ENCODE measurements at regions not wholly inside any gene's neighbourhood (a gene's known extent, or its start where the extent isn't known, plus 50 kb on each side); places are given as distances from the start of the nearest gene placed in this dataset.

DNA sequence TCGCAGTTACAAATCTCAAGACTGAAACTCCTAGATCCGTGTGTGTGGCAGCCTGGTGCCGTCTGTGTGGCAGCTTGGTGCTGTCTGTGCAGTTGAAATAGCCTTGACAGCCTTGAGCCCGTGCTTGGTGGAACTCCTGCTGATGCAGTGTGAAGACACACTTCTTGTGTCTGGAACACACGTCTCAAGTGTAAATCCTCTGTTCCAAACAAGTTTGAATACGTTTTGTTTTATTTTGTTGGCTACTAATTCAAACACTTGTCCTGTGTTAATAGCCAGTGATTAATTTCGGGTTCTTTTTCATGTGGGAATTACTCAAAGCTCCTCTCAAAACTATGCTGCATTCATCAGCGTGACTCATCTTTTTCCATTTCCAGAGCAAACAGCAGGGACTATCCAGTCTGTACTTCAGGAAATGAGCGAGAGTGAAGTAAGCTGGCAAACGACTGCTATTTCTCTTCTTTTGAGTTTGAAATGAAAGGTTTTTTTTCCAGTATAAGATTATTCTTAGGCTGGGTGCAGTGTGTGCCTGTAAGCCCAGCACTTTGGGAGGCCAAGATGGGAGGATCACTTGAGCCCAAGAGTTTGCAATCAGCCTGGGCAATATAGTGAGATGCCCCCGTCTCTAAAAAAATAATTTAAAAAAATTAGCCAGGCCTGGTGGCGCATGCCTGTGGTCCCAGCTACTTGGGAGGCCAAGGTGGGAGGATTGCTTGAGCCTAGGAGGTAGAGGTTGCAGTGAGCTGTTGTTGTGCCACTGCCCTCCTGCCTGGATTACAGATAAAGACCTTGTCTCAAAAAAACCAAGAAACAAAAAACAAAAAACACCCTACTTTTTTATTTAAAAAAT, 152.9 kb downstream of the SPP2 start:
- TF ChIP-seq EZH2phosphoT487 (IDR thresholded peaks at IDR 0.05; ENCODE audit: borderline replicate concordance, low read length) (no peak), CTCF (IDR thresholded peaks at IDR 0.05; ENCODE audit: low read depth, low read length, poor library complexity, severe bottlenecking) (no peak)
